ENCODE measurements at regions not wholly inside any gene's neighbourhood (a gene's known extent, or its start where the extent isn't known, plus 50 kb on each side); places are given as distances from the start of the nearest gene placed in this dataset.

DNA sequence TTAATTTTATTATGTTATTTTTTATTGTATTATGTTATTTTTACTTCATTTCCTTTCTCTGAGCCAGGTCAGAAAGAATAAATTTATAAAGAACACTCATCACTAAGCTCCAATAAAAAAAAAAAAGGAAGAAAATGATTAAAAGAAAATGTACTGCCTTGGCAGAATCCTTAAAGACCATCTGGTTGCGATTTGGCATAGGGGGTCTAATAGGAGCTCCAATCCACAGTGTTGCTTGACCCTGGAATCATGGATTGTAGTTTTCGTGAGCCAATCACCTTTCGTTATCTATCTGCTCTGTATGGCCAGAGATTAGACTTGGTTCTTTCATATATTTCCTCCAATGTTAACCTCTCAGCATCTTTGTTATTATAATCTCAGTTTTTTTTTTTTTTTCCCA lies 421.8 kb upstream of the MCTP2 start:
- Histone ChIP-seq H3K4me3 (no peak overlapping the region), H3K36me3 (no peaks in the 10 kb centered on the region), H3K27ac (no peak overlapping the region), H3K9me3 (no peaks in the 10 kb centered on the region), H3K4me1 (no peaks in the 10 kb centered on the region), H3K27me3 (no peaks in the 10 kb centered on the region)
- TF ChIP-seq, protein P1, sequence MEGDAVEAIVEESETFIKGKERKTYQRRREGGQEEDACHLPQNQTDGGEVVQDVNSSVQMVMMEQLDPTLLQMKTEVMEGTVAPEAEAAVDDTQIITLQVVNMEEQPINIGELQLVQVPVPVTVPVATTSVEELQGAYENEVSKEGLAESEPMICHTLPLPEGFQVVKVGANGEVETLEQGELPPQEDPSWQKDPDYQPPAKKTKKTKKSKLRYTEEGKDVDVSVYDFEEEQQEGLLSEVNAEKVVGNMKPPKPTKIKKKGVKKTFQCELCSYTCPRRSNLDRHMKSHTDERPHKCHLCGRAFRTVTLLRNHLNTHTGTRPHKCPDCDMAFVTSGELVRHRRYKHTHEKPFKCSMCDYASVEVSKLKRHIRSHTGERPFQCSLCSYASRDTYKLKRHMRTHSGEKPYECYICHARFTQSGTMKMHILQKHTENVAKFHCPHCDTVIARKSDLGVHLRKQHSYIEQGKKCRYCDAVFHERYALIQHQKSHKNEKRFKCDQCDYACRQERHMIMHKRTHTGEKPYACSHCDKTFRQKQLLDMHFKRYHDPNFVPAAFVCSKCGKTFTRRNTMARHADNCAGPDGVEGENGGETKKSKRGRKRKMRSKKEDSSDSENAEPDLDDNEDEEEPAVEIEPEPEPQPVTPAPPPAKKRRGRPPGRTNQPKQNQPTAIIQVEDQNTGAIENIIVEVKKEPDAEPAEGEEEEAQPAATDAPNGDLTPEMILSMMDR (IDR thresholded peaks at IDR 0.05), result no peak
- no peak for TF ChIP-seq POLR2A (IDR thresholded peaks at IDR 0.05)
- no peak for DNase-seq
- intact Hi-C loops (cut with DNase I; ENCODE audit: low total_unique reads), result no loop called here

- Histone ChIP-seq H3K36me3 (no peaks in the 10 kb centered on the region), H3K4me1 (no peaks in the 10 kb centered on the region), H3K27me3 (no peaks in the 10 kb centered on the region), H3K9me3 (no peaks in the 10 kb centered on the region), H3K4me3 (no peak overlapping the region), H3K27ac (peak overlapping the region in 1 of 2 donors; percentile 6)
- peak in 1 of 2 donors; percentile 39 for DNase-seq
- TF ChIP-seq POLR2A (IDR thresholded peaks at IDR 0.05), result no peak
- TF ChIP-seq, protein P1 (IDR thresholded peaks at IDR 0.05), result no peak
- intact Hi-C loops (cut with DNase I; ENCODE audit: low total_unique reads), result no loop called here
These were observed 427.8 kb upstream of the MCTP2 start for GRCh38 chr15:93803421-93804152.

GRCh38 chr15:93801206-93801605 lies 430.2 kb upstream of the MCTP2 start:
- TF ChIP-seq POLR2A (IDR thresholded peaks at IDR 0.05), result no peak
- TF ChIP-seq, protein P1 (IDR thresholded peaks at IDR 0.05), result no peak
- H3K27me3 ChIP-seq, result no peaks in the 10 kb centered on the region

GRCh38 chr15:93800805-93801204 lies 430.6 kb upstream of the MCTP2 start:
- Histone ChIP-seq H3K36me3 (no peaks in the 10 kb centered on the region), H3K9me3 (no peaks in the 10 kb centered on the region), H3K4me1 (no peaks in the 10 kb centered on the region), H3K4me3 (no peak overlapping the region), H3K27me3 (no peaks in the 10 kb centered on the region), H3K27ac (no peak overlapping the region)
- intact Hi-C loops (cut with DNase I; ENCODE audit: low total_unique reads), result no loop called here
- DNase-seq, result no peak
- no peak for TF ChIP-seq POLR2A (IDR thresholded peaks at IDR 0.05)
- TF ChIP-seq, protein P1 (IDR thresholded peaks at IDR 0.05), result no peak

More at GRCh38 chr15:93801206-93801605, 430.2 kb upstream of the MCTP2 start:
- no peak overlapping the region for H3K4me3 ChIP-seq
- H3K36me3 ChIP-seq, result no peaks in the 10 kb centered on the region
- no peaks in the 10 kb centered on the region for H3K9me3 ChIP-seq
- H3K4me1 ChIP-seq, result no peaks in the 10 kb centered on the region
- intact Hi-C loops (cut with DNase I; ENCODE audit: low total_unique reads), result no loop called here
- H3K27ac ChIP-seq, result no peak overlapping the region
- no peak for DNase-seq

GRCh38 chr15:93789441-93789840 lies 441.9 kb upstream of the MCTP2 start:
- intact Hi-C loops (cut with DNase I; ENCODE audit: low total_unique reads), result no loop called here
- no peaks in the 10 kb centered on the region for H3K4me1 ChIP-seq
- TF ChIP-seq, protein P1 (IDR thresholded peaks at IDR 0.05), result no peak
- TF ChIP-seq POLR2A (IDR thresholded peaks at IDR 0.05), result no peak
- H3K27me3 ChIP-seq, result no peaks in the 10 kb centered on the region
- no peak for DNase-seq
- H3K27ac ChIP-seq, result peak overlapping the region in 1 of 2 donors; percentile 2
- no peak overlapping the region for H3K4me3 ChIP-seq
- H3K9me3 ChIP-seq, result no peaks in the 10 kb centered on the region
- H3K36me3 ChIP-seq, result no peaks in the 10 kb centered on the region

Measured in uterus (tissue), 3 donors.